GM21723 (cell line): ENCODE measurements at regions not wholly inside any gene's neighbourhood (a gene's known extent, or its start where the extent isn't known, plus 50 kb on each side); places are given as distances from the start of the nearest gene placed in this dataset.
"Not testable (repeated sequence)": the region's sequence is repeated elsewhere in the genome, so short reads cannot be mapped to it uniquely, and the experiment has no call there.

Experiments
- ATAC-seq: cut with Tn5 transposase; IDR thresholded peaks from one replicate; pipeline ENCODE4 v1.9.1; 2021; ENCODE audit warnings: mild to moderate bottlenecking, moderate library complexity; ENCODE audit not compliant: unreplicated experiment

GRCh38 chr12:114815026-114815795 lies 131.2 kb upstream of the TBX3 start:
- no peak for ATAC-seq

GRCh38 chr12:114812858-114813761 lies 129.1 kb upstream of the TBX3 start:
- no peak for ATAC-seq

GRCh38 chr12:114812384-114812783 lies 128.4 kb upstream of the TBX3 start:
- no peak for ATAC-seq

GRCh38 chr12:114809097-114809496 lies 125.1 kb upstream of the TBX3 start:
- no peak for ATAC-seq

- ATAC-seq = not testable (repeated sequence)
Observed at GRCh38 chr12:114801381-114801780, 117.4 kb upstream of the TBX3 start.

- ATAC-seq = not testable (repeated sequence)
Observed at GRCh38 chr12:114800566-114800965, 116.6 kb upstream of the TBX3 start.

GRCh38 chr12:114799574-114800487 lies 115.9 kb upstream of the TBX3 start:
- ATAC-seq = no peak

- ATAC-seq = no peak
Observed at GRCh38 chr12:114794049-114794558, 110.1 kb upstream of the TBX3 start.

GRCh38 chr12:114790276-114790675 lies 106.3 kb upstream of the TBX3 start:
- no peak for ATAC-seq

GRCh38 chr12:114789821-114790220 lies 105.8 kb upstream of the TBX3 start:
- no peak for ATAC-seq

- no peak for ATAC-seq
Observed at GRCh38 chr12:114789276-114789675, 105.3 kb upstream of the TBX3 start.

GRCh38 chr12:114784526-114784925 lies 100.6 kb upstream of the TBX3 start:
- no peak for ATAC-seq

GRCh38 chr12:114783089-114783618 lies 99.2 kb upstream of the TBX3 start:
- ATAC-seq = no peak

- no peak for ATAC-seq
Observed at GRCh38 chr12:114780746-114781399, 96.9 kb upstream of the TBX3 start.

- no peak for ATAC-seq
Observed at GRCh38 chr12:114779647-114780046, 95.7 kb upstream of the TBX3 start.

GRCh38 chr12:114779186-114779585 lies 95.2 kb upstream of the TBX3 start:
- ATAC-seq = no peak

- ATAC-seq = no peak
Observed at GRCh38 chr12:114776731-114777442, 92.9 kb upstream of the TBX3 start.

- no peak for ATAC-seq
Observed at GRCh38 chr12:114774699-114775098, 90.7 kb upstream of the TBX3 start.

- ATAC-seq = no peak
Observed at GRCh38 chr12:114774197-114774596, 90.2 kb upstream of the TBX3 start.
